Stimulated activated CD8-positive, alpha-beta memory T cell treated with anti-CD3 and anti-CD28 coated beads, Interleukin-7, amount 100 ng/mL, for 24 hours (primary cell): ENCODE measurements at regions not wholly inside any gene's neighbourhood (a gene's known extent, or its start where the extent isn't known, plus 50 kb on each side); places are given as distances from the start of the nearest gene placed in this dataset.

Experiments used
- DNase-seq: peaks from one replicate; pipeline ENCODE4 v3.0.0-alpha.2; 2020; ENCODE audit warnings: low read depth

GRCh38 chr2:6206882-6207281 lies 514.7 kb downstream of the SOX11 start:
- DNase-seq: no peak

- DNase-seq: no peak
These were observed 519.1 kb downstream of the SOX11 start for GRCh38 chr2:6211236-6211635.

GRCh38 chr2:6212491-6212890 lies 520.3 kb downstream of the SOX11 start:
- no peak for DNase-seq

GRCh38 chr2:6213056-6213780 lies 521.0 kb downstream of the SOX11 start:
- no peak for DNase-seq

- DNase-seq: no peak
These were observed 522.3 kb downstream of the SOX11 start for GRCh38 chr2:6214471-6214870.

- no peak for DNase-seq
These were observed 522.9 kb downstream of the SOX11 start for GRCh38 chr2:6215053-6215452.

- no peak for DNase-seq
These were observed 524.0 kb downstream of the SOX11 start for GRCh38 chr2:6216234-6216633.

GRCh38 chr2:6218926-6219325 lies 526.7 kb downstream of the SOX11 start:
- DNase-seq: no peak

- no peak for DNase-seq
These were observed 527.7 kb downstream of the SOX11 start for GRCh38 chr2:6219906-6220305.

GRCh38 chr2:6222296-6222695 lies 530.1 kb downstream of the SOX11 start:
- DNase-seq: no peak

- DNase-seq: no peak
These were observed 532.1 kb downstream of the SOX11 start for GRCh38 chr2:6224267-6224666.

GRCh38 chr2:6228251-6228650 lies 536.1 kb downstream of the SOX11 start:
- no peak for DNase-seq

GRCh38 chr2:6231166-6231565 lies 539.0 kb downstream of the SOX11 start:
- DNase-seq: no peak

- no peak for DNase-seq
These were observed 541.8 kb downstream of the SOX11 start for GRCh38 chr2:6233993-6234392.

- no peak for DNase-seq
These were observed 542.5 kb downstream of the SOX11 start for GRCh38 chr2:6234702-6235101.

- no peak for DNase-seq
These were observed 544.1 kb downstream of the SOX11 start for GRCh38 chr2:6236317-6236716.

GRCh38 chr2:6237039-6237660 lies 545.0 kb downstream of the SOX11 start:
- no peak for DNase-seq

GRCh38 chr2:6249557-6249956 lies 557.4 kb downstream of the SOX11 start:
- no peak for DNase-seq

- no peak for DNase-seq
These were observed 562.3 kb downstream of the SOX11 start for GRCh38 chr2:6254441-6254840.

- DNase-seq: no peak
These were observed 572.0 kb downstream of the SOX11 start for GRCh38 chr2:6264198-6264597.

- DNase-seq: no peak
These were observed 584.2 kb downstream of the CMPK2 start for GRCh38 chr2:6281524-6281923.

GRCh38 chr2:6283259-6283658 lies 582.4 kb downstream of the CMPK2 start:
- DNase-seq: no peak

GRCh38 chr2:6287406-6287805 lies 578.3 kb downstream of the CMPK2 start:
- no peak for DNase-seq

- no peak for DNase-seq
These were observed 576.9 kb downstream of the CMPK2 start for GRCh38 chr2:6288791-6289190.
